UCSD-AML1 (cell line): ENCODE measurements at regions not wholly inside any gene's neighbourhood (a gene's known extent, or its start where the extent isn't known, plus 50 kb on each side); places are given as distances from the start of the nearest gene placed in this dataset.
A peak's percentile ranks its signal among the peaks of the same experiment; 100 is the strongest.
"Not testable (repeated sequence)": the region's sequence is repeated elsewhere in the genome, so short reads cannot be mapped to it uniquely, and the experiment has no call there.

Experiments used
- DNase-seq: peaks from one replicate; lab custom pipeline; 2025; ENCODE audit not compliant: unreplicated experiment; lab: John Stamatoyannopoulos, UW

DNA sequence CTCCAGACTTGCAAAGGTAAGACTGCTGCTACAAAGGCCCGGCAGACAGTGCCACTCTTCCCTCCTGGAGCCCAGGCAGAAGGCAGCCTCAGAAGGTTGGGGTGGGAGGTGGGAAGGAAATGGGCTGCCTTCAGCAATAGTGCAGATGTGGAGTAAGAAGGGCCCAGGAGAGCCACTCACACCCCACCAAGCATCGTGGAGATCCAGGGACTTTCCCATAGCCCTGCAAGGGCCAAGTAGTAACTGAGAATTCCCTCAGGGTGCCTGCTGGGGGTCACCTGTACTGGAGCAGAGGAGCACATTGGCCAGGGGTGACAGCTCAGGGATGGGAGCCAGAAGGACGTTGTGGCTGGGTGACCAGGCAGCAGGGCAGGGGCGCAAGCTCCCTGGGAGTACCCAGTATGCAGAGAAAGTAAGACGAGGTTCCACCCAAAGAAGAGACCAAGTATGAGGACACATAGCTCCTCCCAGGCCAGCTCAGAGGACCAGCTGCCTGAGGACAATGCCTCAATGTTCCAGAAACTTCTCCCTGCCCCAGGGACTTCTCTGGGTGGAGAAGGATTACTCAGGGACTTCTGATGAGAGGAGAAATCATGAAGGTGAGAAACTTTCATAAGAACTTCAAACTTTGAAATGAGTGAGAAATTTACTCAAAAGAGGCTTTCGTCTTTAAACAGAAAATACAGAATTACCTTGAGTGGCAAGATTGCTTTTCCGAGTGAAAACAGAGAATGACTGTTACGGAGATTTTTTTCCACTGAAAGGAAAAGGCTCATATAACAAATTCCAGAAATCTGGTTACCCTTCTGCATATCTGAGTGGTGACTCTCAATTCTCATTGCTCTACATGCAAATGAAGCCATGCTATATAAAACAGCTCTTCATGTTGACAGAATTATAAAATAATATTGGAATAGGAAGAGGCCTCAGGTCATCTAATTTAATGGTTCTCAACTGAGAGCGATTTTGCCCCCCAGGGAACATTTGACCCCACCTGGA, 87.9 kb upstream of the TRIO start:
- no peak for DNase-seq

DNA sequence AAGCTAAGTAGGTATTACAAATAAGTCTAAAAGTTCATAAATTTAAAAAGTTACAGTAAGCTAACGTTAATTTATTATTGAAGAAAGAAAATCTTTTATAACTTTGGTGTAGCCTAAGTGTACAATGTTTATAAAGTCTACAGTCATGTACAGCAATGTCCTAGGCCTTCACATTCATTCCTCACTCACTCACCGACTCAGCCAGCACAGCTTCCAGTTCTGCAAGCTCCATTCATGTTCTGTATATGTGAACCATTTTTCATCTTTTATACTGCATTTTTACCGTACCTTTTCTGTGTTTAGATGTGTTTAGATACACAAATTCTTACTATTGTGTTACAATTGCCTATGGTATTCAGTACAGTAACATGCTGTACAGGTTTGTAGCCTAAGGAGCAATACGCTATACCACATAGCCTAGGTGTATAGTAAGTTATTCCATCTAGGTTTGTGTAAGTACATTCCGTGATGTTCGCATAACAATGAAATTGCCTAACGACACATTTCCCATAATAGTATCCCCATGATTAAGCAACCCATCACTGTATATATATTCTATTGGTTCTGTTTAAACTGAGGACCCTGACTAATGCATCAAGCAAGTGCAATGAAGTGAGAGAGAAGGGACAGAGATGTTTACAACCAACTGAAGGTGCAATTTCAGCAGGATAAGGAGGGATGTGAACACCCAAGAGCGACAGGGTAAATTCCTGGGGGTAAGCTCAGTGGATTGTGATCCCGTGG, 88.9 kb upstream of the TRIO start:
- DNase-seq: no peak

DNA sequence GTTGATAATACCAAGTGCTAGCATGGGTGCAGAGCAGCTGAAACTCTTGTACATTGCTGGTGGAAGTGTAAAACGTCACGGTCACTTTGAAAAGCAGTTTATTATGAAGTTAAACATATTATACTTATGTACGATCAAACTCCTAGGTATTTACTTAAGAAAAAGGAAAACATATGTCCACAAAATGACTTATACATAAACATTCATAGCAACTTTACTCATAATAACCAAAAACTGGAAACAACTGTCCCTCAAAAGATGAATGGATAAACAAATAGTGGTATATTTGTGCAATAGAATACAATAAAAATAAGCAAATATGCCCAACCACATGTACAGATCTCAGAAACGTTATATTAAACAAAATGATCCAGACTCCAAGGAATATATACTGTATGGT, 92.3 kb upstream of the TRIO start:
- no peak for DNase-seq

DNA sequence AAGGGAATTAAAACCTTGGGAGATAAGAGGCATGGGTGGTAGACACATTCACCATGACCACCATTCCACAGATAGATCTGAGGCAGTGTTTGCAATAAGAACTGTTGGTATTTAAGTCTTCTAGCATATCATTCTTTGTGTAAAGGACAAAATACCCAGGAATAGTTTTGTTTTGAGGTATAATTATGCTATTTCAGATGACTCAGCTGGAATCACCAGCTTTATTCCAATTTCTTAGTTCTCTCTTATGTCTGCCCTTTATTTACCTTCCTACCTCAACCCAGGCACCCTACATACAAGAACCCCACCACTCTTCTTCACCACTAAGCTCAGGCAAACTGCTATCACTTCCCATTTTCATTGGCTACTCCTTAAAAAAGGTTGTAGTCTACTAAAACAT, 94.7 kb upstream of the TRIO start:
- DNase-seq: no peak

DNA sequence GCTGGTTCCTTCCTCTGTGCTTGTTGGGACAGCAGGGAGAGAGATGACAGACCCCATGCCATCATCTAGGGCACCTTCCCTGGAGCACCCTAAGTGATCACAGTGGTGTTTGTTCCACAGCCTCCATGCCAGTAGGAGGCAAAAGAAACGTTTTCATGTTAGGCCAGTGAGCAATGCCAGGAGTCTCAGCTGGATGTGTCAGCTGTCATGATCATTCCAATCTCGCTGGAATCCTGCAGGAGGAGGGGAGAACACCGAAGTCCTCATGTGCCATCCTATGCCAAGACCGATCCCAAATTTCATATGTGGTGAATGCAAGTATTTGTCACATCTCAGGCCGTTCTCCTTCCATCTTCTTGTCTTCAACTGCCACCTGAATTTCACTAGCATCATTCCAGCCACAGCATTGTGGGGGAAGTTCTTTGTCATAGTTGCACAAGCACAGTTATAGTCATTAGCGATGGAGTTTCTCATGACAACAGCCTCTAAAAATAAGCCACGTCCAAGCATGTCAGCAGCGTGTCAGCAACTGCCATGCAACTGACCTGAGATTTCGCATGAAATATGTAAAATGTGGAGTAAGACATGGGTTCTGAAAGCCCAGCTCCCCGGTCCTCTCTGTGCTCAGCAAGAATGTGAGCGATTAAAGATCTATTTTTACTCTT, 97.2 kb upstream of the DNAH5 start:
- DNase-seq: no peak

DNA sequence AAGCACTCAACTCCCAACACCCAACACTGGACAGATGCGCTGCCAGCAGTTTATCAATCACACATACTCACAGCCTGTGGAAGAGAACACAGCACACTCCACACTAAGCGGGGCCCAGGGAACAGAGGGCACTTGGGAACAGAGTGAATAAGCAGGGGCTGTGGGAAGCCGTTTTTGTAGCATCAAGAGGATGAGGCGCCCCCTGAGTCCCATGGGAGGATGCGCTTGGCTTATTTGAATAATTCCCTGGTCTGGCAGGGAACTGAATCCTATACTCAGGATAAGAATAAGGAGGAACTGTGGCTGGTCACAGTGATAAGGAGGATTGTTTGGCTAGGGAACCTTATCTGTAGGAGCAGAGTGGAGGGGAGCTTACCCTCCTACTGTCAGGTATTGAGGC, 96.1 kb upstream of the DNAH5 start:
- no peak for DNase-seq

DNA sequence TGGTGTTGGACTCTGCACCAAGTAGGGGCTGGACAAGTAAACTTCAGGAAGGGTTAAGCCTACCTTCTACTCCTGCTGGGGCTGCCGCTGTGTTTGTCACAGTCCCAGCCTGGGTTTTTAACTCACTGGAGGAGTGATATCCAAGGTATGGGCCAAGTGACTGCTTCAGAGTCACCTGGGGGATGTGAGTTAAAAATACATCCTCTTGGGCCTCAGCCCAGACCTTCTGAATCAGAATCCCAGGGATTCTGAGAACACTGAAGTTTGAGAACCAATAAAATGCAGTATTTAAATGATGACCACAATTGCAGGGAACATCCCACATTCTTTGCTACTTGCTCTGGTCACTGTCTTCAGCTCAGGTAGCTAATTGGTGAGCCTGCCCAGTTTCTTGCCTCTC, 95.1 kb upstream of the DNAH5 start:
- DNase-seq: no peak

DNA sequence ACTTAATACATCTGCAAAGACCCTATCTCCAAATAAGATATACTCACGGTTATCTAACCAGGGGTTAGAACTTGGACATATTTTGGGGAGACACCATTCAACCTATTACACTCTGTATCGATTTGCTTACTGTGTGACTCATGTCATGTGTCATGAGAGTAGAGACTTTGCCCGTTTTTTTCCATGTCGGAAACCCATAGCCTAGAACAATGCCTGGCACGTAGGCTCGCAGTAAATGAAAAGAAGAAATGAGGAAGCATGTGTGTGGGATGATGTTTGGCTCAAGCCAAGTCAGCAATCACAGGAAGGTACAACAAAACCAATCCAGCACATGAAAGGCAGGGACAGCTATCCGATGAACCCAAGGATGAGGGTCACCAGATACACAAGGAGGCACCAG, 94.6 kb upstream of the DNAH5 start:
- no peak for DNase-seq

DNA sequence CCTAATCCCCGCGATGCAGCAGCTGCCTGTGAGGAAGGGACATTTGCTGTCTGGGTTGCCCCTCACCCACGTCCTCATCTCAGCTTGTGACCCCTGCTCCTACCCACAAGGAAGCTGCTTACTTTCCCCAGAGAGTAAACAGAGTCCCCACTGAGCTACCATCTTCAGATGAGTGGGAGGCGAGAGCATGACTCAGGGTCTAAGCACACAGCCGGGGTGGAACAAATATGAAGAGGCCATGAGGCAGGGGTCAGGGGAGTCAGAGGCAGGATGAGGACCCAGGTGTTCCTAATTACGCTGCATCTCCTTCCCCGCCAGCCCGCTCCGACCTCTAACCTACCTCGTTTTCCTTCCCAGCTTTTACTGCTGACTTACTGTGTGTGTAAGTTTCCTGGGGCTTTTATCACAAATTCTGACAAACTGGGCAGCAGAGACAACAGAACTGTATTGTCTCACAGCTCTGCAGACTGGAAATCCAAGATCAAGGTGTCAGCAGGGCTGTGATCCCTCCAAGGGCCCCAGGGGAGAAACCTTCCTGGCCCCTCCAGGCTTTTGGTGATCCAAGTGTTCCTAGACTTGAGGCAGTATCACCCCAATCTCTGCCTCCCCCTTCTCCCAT, 94.0 kb upstream of the DNAH5 start:
- no peak for DNase-seq

DNA sequence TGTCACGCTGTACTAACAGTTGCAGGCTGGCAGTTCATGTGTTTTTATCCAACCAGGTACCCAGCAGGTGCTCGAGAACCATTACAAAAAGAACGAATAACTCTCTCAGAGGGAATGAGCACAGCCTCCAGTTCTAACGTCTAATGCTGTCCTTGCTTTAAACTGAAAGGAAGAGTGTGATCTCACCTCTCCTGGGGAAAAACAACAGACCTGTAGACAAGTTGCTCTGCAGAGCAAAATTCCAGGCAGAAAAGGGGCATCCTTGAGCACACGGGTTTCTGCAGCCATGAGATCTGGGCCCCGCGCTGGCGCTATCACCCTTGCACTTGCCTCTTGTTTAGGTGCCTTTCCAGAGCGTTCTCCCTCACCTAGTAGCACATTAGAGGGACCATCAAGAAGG, 92.5 kb upstream of the DNAH5 start:
- DNase-seq: no peak

DNA sequence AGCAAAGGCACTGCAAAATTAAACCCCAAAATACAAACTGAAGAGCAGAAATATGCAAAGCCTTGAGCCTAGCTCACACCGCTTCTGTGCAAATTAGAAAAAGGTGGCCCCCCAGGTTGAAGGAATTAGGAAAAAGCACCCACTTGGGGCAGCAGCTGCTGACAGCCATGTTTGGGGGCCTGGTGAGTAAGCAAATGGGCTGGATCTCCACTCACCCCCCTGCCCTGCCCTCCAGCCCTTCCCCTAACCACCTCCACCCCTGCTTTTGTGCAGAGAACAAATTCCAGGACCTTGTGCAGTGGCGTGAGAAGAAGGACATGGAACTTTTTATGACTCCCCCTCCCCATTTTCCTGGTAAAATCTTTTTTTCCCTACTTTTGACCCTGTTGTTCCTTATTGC, 92.0 kb upstream of the DNAH5 start:
- no peak for DNase-seq

DNA sequence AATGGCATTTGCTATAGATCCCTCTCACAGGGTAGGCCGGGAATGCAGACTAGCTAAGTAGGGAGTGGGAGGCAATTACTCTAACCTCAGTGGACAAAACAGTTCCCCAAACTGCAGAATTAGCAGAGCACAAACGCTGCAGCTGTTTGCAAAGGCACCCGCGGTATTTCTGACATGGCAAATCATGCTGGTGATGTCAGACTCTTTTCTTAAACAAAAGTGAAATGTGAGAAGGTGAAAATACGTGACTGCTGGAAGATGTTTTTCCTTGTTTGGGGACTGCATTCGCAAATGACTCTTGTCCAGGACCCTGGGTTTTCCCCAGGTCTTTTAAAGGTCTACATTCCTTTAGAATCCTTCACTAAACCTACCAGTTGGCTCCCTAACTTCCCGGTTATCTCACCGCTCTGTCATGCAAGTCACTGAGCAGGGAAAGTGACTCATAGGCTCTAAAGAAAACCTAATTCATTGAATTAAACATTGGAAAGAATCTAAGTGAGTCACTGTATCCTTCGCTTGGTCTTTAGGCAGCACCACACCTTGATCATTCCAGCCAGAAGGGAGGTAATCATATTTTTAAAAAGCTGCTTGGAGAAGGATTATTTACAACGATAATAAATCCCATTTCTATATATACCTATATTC, 91.5 kb upstream of the DNAH5 start:
- peak; percentile 25 for DNase-seq

DNA sequence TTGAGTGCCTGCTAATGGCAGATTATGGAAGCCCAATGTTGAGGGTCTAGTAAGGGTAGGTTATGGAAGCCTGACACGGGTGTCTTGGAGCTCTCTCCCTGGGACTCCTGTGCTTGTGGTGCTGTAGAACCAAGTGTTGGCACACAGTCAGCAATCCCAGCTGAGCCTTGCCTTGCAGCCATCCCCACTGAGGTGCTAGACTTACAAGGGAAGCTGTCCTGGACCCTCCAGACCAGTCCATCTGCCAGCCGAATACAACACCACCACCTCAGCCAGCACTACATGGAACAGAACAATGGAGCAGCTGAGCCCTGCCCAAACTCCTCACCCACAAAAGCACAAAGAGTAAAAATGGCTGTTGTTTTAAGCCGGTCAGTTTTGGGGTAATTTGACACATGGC, 90.5 kb upstream of the DNAH5 start:
- DNase-seq: no peak

DNA sequence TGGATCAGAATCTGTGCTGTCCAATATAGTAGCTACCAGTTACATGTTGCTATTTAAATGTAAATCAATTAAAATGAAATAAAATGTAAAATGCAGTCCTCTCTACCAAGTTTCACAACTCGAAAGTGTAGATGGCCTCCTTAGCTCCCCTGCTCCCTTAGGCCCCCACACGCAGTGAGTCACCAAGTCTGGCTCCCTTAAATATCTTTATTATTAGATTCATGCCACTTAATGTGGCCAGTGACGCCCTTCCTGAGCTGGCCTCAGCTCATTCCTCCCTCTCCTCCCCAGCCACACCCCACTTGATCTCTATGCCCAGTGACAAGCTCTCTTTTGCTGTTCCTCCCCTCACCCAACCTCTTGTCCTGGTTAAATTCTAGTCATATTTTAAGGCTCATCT, 88.4 kb upstream of the DNAH5 start:
- DNase-seq: no peak

DNA sequence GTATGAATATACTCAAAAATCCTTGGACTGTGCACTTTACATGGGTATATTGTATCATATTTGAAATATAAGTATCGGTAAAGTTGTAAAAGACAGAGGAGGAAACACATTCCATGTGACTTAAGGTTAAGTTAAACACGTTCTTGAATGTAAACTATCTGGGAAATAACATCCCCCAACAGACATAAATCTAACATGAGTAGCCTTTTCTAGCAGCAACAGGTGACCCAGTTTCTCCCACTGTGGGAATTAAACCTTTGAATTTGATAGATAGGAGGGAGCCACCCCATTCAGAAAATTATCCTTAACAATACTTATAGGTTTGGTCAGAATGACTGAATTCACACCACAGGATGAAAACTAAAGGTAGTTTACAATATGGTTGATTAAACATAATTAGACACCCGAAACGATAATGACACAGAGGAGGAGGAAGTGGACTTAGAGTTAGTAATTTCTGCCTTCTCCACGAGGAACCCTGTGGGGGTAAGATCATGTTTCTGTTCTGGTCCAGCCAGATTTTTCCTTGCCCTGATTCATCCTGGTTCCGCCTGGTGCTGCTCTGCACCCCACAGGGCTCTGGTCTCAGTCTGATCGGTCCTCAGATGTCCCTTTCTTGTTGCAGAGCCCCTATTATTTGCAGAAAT, 84.6 kb upstream of the DNAH5 start:
- no peak for DNase-seq

DNA sequence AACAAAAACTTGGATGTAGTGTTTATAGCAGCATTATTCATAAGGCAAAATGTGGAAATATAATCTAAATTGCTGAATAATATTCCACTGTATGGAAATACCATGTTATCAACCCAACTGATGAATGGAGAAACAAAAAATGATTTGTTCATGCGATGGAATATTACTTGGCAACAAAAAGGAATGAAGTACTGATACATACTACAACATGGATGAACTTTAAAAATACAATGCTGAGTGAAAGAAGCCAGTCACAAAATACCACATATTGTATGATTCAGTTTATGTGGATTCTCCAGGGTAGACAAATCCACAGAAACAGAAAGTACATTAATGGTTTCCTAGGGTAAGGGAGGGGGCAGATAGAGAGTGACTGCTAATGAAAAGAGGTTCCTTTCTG, 83.7 kb upstream of the DNAH5 start:
- DNase-seq: no peak

DNA sequence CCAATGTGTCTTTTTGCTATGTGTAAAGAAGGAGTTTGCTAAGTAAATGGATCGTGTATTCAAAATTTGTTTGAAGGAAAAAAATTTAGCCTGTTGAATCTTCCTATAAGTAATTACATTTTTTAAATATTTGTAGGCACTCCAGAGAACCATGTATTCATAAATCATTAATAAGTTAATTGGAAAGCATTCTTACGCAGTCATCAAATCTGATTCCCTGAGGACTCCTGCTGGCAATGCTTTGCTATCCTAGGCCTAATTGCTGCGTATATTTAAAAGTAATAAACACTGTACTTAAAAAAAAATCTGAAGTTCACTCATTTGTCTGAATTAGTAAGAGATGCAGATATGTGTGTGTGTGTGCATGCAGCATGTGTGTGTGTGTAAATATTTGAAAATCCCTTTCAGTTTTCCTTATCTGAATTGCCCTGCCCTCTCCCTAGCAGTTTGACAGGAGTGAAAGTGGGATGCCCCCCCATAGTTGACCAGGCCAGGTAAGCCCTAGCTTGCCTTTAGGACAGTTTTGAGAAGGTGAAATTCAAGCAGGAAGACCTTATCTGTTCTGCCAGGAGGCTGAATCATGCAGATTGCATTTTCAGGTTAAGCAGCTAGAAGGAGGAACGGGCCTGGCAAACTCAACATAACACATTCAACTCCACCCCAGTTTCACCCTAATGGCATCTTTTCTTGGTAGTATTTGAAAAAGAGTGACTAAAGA, 81.2 kb upstream of the DNAH5 start:
- DNase-seq: no peak

DNA sequence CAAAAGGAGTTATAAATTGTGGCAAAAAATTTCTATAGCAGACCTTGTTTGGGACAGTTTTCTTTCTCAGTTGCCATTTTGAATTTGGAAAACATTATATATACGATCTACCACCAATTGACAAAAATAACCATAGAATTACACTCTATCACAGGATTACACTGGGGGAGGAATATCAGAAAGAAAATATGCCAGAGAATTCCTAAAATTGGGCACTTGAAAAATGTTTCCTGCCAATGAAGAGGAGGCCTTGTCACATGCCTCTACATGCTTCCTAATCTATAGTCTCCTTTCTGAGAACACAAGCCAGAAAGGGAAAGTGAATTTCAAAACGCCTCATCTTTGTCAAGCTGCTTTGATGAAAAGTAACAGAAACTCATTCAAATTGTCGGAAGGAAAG, 78.5 kb upstream of the DNAH5 start:
- DNase-seq: no peak

DNA sequence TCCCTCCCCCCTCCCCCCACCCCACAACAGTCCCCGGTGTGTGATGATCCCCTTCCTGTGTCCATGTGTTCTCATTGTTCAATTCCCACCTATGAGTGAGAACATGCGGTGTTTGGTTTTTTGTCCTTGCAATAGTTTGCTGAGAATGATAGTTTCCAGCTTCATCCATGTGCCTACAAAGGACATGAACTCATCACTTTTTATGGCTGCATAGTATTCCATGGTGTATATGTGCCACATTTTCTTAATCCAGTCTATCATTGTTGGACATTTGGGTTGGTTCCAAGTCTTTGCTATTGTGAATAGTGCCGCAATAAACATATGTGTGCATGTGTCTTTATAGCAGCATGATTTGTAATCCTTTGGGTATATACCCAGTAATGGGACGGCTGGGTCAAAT, 76.5 kb upstream of the DNAH5 start:
- not testable (repeated sequence) for DNase-seq
